Activated CD4-positive, alpha-beta T cell treated with anti-CD3 and anti-CD28 coated beads, Interleukin-2, Interleukin-6, amounts not matched to agents 100 ng/mL and 50 ng/mL, durations not matched to agents 16 hours and 8 hours (primary cell): ENCODE measurements at regions not wholly inside any gene's neighbourhood (a gene's known extent, or its start where the extent isn't known, plus 50 kb on each side); places are given as distances from the start of the nearest gene placed in this dataset.
"Not testable (repeated sequence)": the region's sequence is repeated elsewhere in the genome, so short reads cannot be mapped to it uniquely, and the experiment has no call there.

Source experiments
- DNase-seq: peaks from one replicate; pipeline ENCODE4 v3.0.0-alpha.2; 2020

- DNase-seq: not testable (repeated sequence)
Observed at GRCh38 chr5:56731473-56731872, 83.9 kb upstream of the MAP3K1 start.

GRCh38 chr5:56729488-56729887, 85.9 kb upstream of the MAP3K1 start:
- DNase-seq: peak; percentile 8

- no peak for DNase-seq
Observed at GRCh38 chr5:56725711-56726411, 89.5 kb upstream of the MAP3K1 start.

DNA sequence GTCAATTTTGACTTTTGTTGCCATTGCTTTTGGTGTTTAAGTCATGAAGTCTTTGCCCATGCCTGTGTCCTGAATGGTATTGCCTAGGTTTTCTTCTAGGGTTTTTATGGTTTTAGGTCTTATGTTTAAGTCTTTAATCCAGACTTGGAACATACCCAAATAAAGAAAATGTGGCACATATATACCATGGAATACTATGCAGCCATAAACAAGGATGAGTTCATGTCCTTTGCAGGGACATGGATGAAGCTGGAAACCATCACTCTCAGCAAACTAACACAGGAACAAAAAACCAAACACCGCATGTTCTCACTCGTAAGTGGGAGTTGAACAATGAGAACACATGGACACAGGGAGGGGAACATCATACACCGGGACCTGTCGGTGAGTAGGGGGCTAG, 90.5 kb upstream of the MAP3K1 start:
- not testable (repeated sequence) for DNase-seq

GRCh38 chr5:56722317-56722716, 93.0 kb upstream of the MAP3K1 start:
- no peak for DNase-seq

- DNase-seq: no peak
Observed at GRCh38 chr5:56717253-56717987, 97.9 kb upstream of the MAP3K1 start.

GRCh38 chr5:56715986-56716385, 99.4 kb upstream of the MAP3K1 start:
- DNase-seq: no peak

GRCh38 chr5:56712895-56713591, 102.3 kb upstream of the MAP3K1 start:
- DNase-seq: no peak

GRCh38 chr5:56710826-56711590, 104.3 kb upstream of the MAP3K1 start:
- peak; percentile 57 for DNase-seq

GRCh38 chr5:56706504-56706903, 108.8 kb upstream of the MAP3K1 start:
- no peak for DNase-seq

GRCh38 chr5:56705217-56705616, 110.1 kb upstream of the MAP3K1 start:
- no peak for DNase-seq

DNA sequence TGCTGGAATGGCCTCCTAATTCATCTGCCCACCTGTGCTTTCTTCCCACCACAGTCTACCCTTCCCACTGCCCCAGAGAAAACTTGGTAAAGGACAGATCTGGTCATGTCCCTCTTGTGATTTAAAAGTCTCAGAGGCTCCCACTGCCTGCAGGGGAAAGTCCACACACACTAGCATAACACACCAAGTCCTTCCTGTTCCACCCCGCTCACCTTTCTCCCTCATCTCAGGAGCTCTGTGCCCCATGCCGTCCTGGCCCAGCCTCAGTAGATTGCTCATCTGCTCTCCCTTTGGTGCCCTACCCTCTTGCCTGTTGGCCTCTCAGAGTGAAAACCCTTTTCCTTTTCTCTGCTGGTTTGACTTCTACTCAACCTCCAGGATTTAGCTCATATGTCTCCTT, 111.4 kb upstream of the MAP3K1 start:
- no peak for DNase-seq

DNA sequence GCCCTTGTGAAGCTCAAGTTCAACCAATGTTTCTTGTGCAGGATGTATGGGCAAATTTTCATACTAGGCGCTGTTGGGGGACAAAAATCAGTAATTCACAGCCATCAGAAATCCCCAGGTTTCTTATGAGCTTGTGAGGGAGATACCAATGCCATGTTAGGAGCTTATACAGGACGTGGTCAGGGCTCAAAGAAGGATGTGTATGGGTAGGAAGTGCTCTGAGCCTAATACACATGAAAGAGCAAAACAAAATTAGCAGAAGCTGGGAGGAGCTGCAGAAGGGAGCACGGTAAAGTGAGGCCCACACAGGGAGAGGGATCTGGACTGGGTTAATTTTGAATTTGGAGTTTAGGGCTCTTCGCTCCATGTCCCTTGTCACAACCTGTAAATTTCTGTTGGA, 114.6 kb upstream of the MAP3K1 start:
- no peak for DNase-seq

DNA sequence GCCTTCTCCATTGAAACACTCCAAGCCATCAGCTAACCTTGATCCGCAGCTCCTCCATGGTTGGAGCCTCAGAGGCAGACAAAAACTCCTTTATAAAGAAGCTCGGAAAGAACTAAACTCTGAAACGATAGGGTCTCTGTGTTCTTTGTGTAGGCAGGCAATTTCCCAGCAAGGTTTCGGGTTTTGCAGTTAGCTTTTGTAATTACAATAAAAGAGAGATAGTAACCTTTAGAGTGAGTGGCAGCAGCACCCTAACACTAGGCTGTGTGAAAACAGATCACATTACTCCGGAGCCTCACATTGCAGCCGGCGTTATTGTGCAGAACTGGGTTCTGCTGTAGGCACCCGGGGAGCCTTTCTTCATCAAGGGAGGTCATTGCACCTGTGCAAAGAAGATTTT, 115.8 kb upstream of the MAP3K1 start:
- no peak for DNase-seq

- DNase-seq: peak; percentile 24
Observed at GRCh38 chr5:56698463-56699381, 116.6 kb upstream of the MAP3K1 start.

GRCh38 chr5:56696900-56697299, 118.4 kb upstream of the MAP3K1 start:
- DNase-seq: no peak

- peak; percentile 42 for DNase-seq
Observed at GRCh38 chr5:56693220-56693579, 122.1 kb upstream of the MAP3K1 start.

- DNase-seq: no peak
Observed at GRCh38 chr5:56692359-56693219, 122.8 kb upstream of the MAP3K1 start.

DNA sequence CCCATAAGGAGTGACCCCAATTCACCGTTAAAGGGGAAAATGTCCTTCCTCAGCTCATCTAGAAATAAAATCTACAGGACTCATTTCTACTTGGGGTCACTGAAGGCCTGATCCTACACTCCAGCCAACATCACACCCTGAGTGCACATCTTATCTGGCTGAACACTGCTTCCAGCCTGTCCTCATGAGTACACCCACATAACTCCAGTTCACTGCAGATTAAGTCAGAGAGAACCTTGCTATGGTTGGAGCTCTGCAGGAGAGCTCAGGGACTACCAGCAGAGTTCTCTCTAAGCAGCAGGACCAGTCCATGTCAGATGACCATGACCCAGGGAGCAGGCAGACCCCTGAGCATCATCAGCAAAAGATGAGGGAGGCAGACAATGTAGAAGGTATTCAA, 126.9 kb upstream of the MAP3K1 start:
- no peak for DNase-seq

- no peak for DNase-seq
Observed at GRCh38 chr5:56686337-56687195, 128.8 kb upstream of the MAP3K1 start.
